ENCODE measurements at regions not wholly inside any gene's neighbourhood (a gene's known extent, or its start where the extent isn't known, plus 50 kb on each side); places are given as distances from the start of the nearest gene placed in this dataset.

- TF ChIP-seq CTCF (IDR thresholded peaks at IDR 0.05), result no peak
- no peak for TF ChIP-seq POLR2A (IDR thresholded peaks at IDR 0.05)
- TF ChIP-seq EP300 (IDR thresholded peaks at IDR 0.05), result no peak
- TF ChIP-seq POLR2AphosphoS5 (IDR thresholded peaks at IDR 0.05), result no peak
- peaks cover 0 to 4% (median 2%) of the 10 kb centered on the region in 4 donors for H3K9me3 ChIP-seq
- H3K36me3 ChIP-seq, result no peaks in the 10 kb centered on the region
- H3K27ac ChIP-seq, result no peak overlapping the region
- H3K4me3 ChIP-seq, result no peak overlapping the region
- ATAC-seq (ENCODE audit: low FRiP score in 2 of 2) (no peak), DNase-seq (no peak)
- no peaks in the 10 kb centered on the region for H3K4me1 ChIP-seq
- no peaks in the 10 kb centered on the region for H3K27me3 ChIP-seq
Measured at GRCh38 chr12:74382983-74383382, 154.7 kb upstream of the ATXN7L3B start.

- peaks cover 0 to 4% (median under 1%) of the 10 kb centered on the region in 4 donors for H3K9me3 ChIP-seq
- H3K4me1 ChIP-seq, result no peaks in the 10 kb centered on the region
- no peak for TF ChIP-seq POLR2AphosphoS5 (IDR thresholded peaks at IDR 0.05)
- TF ChIP-seq POLR2A (IDR thresholded peaks at IDR 0.05), result no peak
- TF ChIP-seq CTCF (IDR thresholded peaks at IDR 0.05), result no peak
- TF ChIP-seq EP300 (IDR thresholded peaks at IDR 0.05), result no peak
- H3K36me3 ChIP-seq, result no peaks in the 10 kb centered on the region
- 85 to 94% methylated on average over 7 of the region's 7 CpGs for WGBS, 2 donors
- no peak for ATAC-seq (ENCODE audit: low FRiP score in 2 of 2)
- H3K27ac ChIP-seq, result no peak overlapping the region
- H3K27me3 ChIP-seq, result no peaks in the 10 kb centered on the region
- no peak overlapping the region for H3K4me3 ChIP-seq
- no peak for DNase-seq
Measured at GRCh38 chr12:74391283-74391682, 146.4 kb upstream of the ATXN7L3B start.

- Histone ChIP-seq H3K27me3 (no peaks in the 10 kb centered on the region), H3K27ac (no peak overlapping the region), H3K36me3 (no peaks in the 10 kb centered on the region), H3K9me3 (no peaks in the 10 kb centered on the region), H3K4me1 (no peaks in the 10 kb centered on the region), H3K4me3 (no peak overlapping the region)
- DNase-seq, result no peak
- TF ChIP-seq EP300 (IDR thresholded peaks at IDR 0.05), result no peak
- TF ChIP-seq CTCF (IDR thresholded peaks at IDR 0.05), result no peak
- WGBS, 2 donors, result 69 to 71% methylated on average over 4 of the region's 4 CpGs
- no peak for ATAC-seq (ENCODE audit: low FRiP score in 2 of 2)
Measured at GRCh38 chr12:74393272-74393671, 144.4 kb upstream of the ATXN7L3B start.

GRCh38 chr12:74394647-74395046, 143.0 kb upstream of the ATXN7L3B start:
- TF ChIP-seq POLR2AphosphoS5 (IDR thresholded peaks at IDR 0.05) (no peak), CTCF (IDR thresholded peaks at IDR 0.05) (no peak)
- H3K27me3 ChIP-seq, result no peaks in the 10 kb centered on the region
- DNase-seq (no peak), ATAC-seq (ENCODE audit: low FRiP score in 2 of 2) (no peak)
- no peaks in the 10 kb centered on the region for H3K4me1 ChIP-seq
- H3K4me3 ChIP-seq, result no peak overlapping the region
- no peak overlapping the region for H3K27ac ChIP-seq
- no peaks in the 10 kb centered on the region for H3K36me3 ChIP-seq
- WGBS, 2 donors, result 71 to 79% methylated on average over 1 of the region's 1 CpG
- no peaks in the 10 kb centered on the region for H3K9me3 ChIP-seq

GRCh38 chr12:74401035-74401434, 136.6 kb upstream of the ATXN7L3B start:
- H3K27ac ChIP-seq, result no peak overlapping the region
- WGBS, 2 donors, result 82 to 87% methylated on average over 2 of the region's 2 CpGs
- DNase-seq (no peak), ATAC-seq (ENCODE audit: low FRiP score in 2 of 2) (no peak)
- H3K4me3 ChIP-seq, result no peak overlapping the region
- H3K36me3 ChIP-seq, result no peaks in the 10 kb centered on the region
- no peaks in the 10 kb centered on the region for H3K4me1 ChIP-seq
- H3K9me3 ChIP-seq, result no peaks in the 10 kb centered on the region
- no peaks in the 10 kb centered on the region for H3K27me3 ChIP-seq
- no peak for TF ChIP-seq CTCF (IDR thresholded peaks at IDR 0.05)
- no peak for TF ChIP-seq POLR2A (IDR thresholded peaks at IDR 0.05)
- TF ChIP-seq POLR2AphosphoS5 (IDR thresholded peaks at IDR 0.05), result no peak
- TF ChIP-seq EP300 (IDR thresholded peaks at IDR 0.05), result no peak
